ENCODE measurements at regions not wholly inside any gene's neighbourhood (a gene's known extent, or its start where the extent isn't known, plus 50 kb on each side); places are given as distances from the start of the nearest gene placed in this dataset.

DNA sequence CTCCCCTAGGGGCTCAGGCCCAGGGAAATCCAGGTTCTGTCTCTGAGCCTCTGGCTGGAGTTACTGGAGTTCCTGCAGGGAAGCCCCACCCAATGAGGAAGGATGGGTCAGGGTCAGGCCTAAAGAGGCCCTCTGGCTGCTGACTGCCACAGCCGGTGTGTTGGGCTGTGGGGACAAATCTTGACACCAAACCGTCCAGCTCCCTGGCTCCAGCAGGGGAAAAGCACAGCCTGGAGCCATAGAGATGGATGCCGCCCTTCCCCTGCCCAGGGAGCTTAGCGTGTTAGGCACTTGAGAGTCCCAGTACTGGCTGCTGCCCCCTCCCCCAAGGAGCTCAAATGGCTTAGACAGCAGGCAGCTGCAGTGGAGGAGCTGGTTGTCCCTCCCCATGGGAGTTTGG, 321.3 kb upstream of the LCORL start:
- BruUV-seq (replicated peaks), result no TSS peak

GRCh38 chr4:18321956-18322530, 300.5 kb upstream of the LCORL start:
- Mint-ChIP-seq H3K4me1 (ENCODE audit: low read depth, unreplicated experiment) (no peaks in the 10 kb centered on the region), H3K4me3 (ENCODE audit: unreplicated experiment) (no peak overlapping the region), H3K27ac (ENCODE audit: unreplicated experiment) (no peak overlapping the region), H3K9me3 (ENCODE audit: unreplicated experiment) (no peaks in the 10 kb centered on the region), H3K36me3 (ENCODE audit: insufficient read depth, unreplicated experiment) (no peaks in the 10 kb centered on the region), H3K27me3 (ENCODE audit: insufficient read depth, unreplicated experiment) (no peaks in the 10 kb centered on the region)
- Histone ChIP-seq H3K4me3 (ENCODE audit: low read depth, low read length) (no peak overlapping the region), H3K36me3 (ENCODE audit: control insufficient read depth, insufficient read depth, low read length) (no peaks in the 10 kb centered on the region), H3K4me1 (no peaks in the 10 kb centered on the region), H3K27me3 (replicated peaks; ENCODE audit: control insufficient read depth, insufficient read depth, low read length) (no peaks in the 10 kb centered on the region), H3K9me3 (no peaks in the 10 kb centered on the region)
- no TSS peak for BruUV-seq (replicated peaks)
- intact Hi-C loops (cut with micrococcal nuclease; ENCODE audit: unreplicated experiment), result no loop called here
- no peak for DNase-seq
- CTCF ChIA-PET, result no interaction called here
- TF ChIP-seq, protein P1, sequence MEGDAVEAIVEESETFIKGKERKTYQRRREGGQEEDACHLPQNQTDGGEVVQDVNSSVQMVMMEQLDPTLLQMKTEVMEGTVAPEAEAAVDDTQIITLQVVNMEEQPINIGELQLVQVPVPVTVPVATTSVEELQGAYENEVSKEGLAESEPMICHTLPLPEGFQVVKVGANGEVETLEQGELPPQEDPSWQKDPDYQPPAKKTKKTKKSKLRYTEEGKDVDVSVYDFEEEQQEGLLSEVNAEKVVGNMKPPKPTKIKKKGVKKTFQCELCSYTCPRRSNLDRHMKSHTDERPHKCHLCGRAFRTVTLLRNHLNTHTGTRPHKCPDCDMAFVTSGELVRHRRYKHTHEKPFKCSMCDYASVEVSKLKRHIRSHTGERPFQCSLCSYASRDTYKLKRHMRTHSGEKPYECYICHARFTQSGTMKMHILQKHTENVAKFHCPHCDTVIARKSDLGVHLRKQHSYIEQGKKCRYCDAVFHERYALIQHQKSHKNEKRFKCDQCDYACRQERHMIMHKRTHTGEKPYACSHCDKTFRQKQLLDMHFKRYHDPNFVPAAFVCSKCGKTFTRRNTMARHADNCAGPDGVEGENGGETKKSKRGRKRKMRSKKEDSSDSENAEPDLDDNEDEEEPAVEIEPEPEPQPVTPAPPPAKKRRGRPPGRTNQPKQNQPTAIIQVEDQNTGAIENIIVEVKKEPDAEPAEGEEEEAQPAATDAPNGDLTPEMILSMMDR (IDR thresholded peaks at IDR 0.05; ENCODE audit: insufficient read depth in 1 of 2, low read depth in 1 of 2, low read length in 1 of 2, severe bottlenecking in 1 of 2, unreplicated experiment in 1 of 2), result no peak
- POLR2A ChIA-PET, result no interaction called here

More for the DNA sequence above, 321.3 kb upstream of the LCORL start:
- POLR2A ChIA-PET, result no interaction called here
- Mint-ChIP-seq H3K4me3 (ENCODE audit: unreplicated experiment) (no peak overlapping the region), H3K36me3 (ENCODE audit: insufficient read depth, unreplicated experiment) (no peaks in the 10 kb centered on the region), H3K27me3 (ENCODE audit: insufficient read depth, unreplicated experiment) (no peaks in the 10 kb centered on the region), H3K9me3 (ENCODE audit: unreplicated experiment) (no peaks in the 10 kb centered on the region), H3K4me1 (ENCODE audit: low read depth, unreplicated experiment) (no peaks in the 10 kb centered on the region), H3K27ac (ENCODE audit: unreplicated experiment) (no peak overlapping the region)
- Histone ChIP-seq H3K9me3 (no peaks in the 10 kb centered on the region; the same call in 1 of the 2 replicates), H3K4me3 (ENCODE audit: low read depth, low read length) (no peak overlapping the region), H3K27me3 (replicated peaks; ENCODE audit: control insufficient read depth, insufficient read depth, low read length) (no peaks in the 10 kb centered on the region), H3K4me1 (no peaks in the 10 kb centered on the region), H3K36me3 (ENCODE audit: control insufficient read depth, insufficient read depth, low read length) (no peaks in the 10 kb centered on the region)
- intact Hi-C loops (cut with micrococcal nuclease; ENCODE audit: unreplicated experiment), result no loop called here
- DNase-seq, result no peak
- CTCF ChIA-PET, result no interaction called here
- TF ChIP-seq, protein P1 (IDR thresholded peaks at IDR 0.05; ENCODE audit: insufficient read depth in 1 of 2, low read depth in 1 of 2, low read length in 1 of 2, severe bottlenecking in 1 of 2, unreplicated experiment in 1 of 2), result no peak

- Mint-ChIP-seq H3K4me3 (ENCODE audit: unreplicated experiment) (no peak overlapping the region), H3K27me3 (ENCODE audit: insufficient read depth, unreplicated experiment) (peaks cover 3% of the 10 kb centered on the region), H3K36me3 (ENCODE audit: insufficient read depth, unreplicated experiment) (no peaks in the 10 kb centered on the region), H3K27ac (ENCODE audit: unreplicated experiment) (no peak overlapping the region), H3K9me3 (ENCODE audit: unreplicated experiment) (no peaks in the 10 kb centered on the region), H3K4me1 (ENCODE audit: low read depth, unreplicated experiment) (no peaks in the 10 kb centered on the region)
- TF ChIP-seq, protein P1 (IDR thresholded peaks at IDR 0.05; ENCODE audit: insufficient read depth in 1 of 2, low read depth in 1 of 2, low read length in 1 of 2, severe bottlenecking in 1 of 2, unreplicated experiment in 1 of 2), result no peak
- H3K36me3 ChIP-seq (ENCODE audit: control insufficient read depth, insufficient read depth, low read length), result no peaks in the 10 kb centered on the region
- H3K4me1 ChIP-seq, result no peaks in the 10 kb centered on the region
- H3K9me3 ChIP-seq, result no peaks in the 10 kb centered on the region
- no TSS peak for BruUV-seq (replicated peaks)
- CTCF ChIA-PET, result no interaction called here
- intact Hi-C loops (cut with micrococcal nuclease; ENCODE audit: unreplicated experiment), result no loop called here
- no peak overlapping the region for H3K4me3 ChIP-seq (ENCODE audit: low read depth, low read length)
- no peaks in the 10 kb centered on the region for H3K27me3 ChIP-seq (replicated peaks; ENCODE audit: control insufficient read depth, insufficient read depth, low read length)
- POLR2A ChIA-PET, result no interaction called here
- DNase-seq, result no peak
Observed at GRCh38 chr4:18319431-18319830, 297.9 kb upstream of the LCORL start.

Measured in Caco-2 (cell line).